ENCODE measurements at regions not wholly inside any gene's neighbourhood (a gene's known extent, or its start where the extent isn't known, plus 50 kb on each side); places are given as distances from the start of the nearest gene placed in this dataset.
"Not testable (repeated sequence)": the region's sequence is repeated elsewhere in the genome, so short reads cannot be mapped to it uniquely, and the experiment has no call there.

DNA sequence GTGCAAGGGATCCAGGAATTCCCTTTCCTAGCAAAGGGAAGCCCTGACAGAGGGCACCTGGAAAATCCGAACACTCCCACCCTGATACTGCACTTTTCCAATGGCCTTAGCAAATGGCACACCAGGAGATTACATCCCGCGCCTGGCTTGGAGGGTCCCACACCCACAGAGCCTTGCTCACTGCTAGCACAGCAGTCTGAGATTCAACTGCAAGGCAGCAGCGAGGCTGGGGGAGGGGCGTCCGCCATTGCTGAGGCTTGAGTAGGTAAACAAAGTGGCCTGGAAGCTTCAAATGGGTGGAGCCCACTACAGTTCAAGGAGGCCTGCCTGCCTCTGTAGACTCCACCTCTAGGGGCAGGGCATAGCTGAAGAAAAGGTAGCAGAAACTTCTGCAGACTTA is 888.8 kb downstream of the RPS29 start:
- H3K4me3 ChIP-seq (ENCODE audit: low read length in 2 of 2); H3K27ac ChIP-seq (ENCODE audit: low read depth, low read length); CTCF ChIA-PET (ENCODE audit: partially characterized antibody); H3K4me1 Mint-ChIP-seq; DNase-seq; H3K4me3 Mint-ChIP-seq; H3K36me3 ChIP-seq (ENCODE audit: insufficient read depth, low read length); H3K9me3 ChIP-seq (ENCODE audit: control insufficient read depth in 1 of 2, low read length in 2 of 2); H3K27me3 Mint-ChIP-seq; H3K36me3 Mint-ChIP-seq; H3K27me3 ChIP-seq (ENCODE audit: insufficient read depth, low read length); H3K4me1 ChIP-seq (ENCODE audit: insufficient read depth, low read length); intact Hi-C loops (cut with micrococcal nuclease); H3K27ac Mint-ChIP-seq; POLR2A ChIA-PET (ENCODE audit: partially characterized antibody): not testable (repeated sequence)
- peaks cover 0 to 27% (median 12%) of the 10 kb centered on the region in 8 donors for H3K9me3 Mint-ChIP-seq

DNA sequence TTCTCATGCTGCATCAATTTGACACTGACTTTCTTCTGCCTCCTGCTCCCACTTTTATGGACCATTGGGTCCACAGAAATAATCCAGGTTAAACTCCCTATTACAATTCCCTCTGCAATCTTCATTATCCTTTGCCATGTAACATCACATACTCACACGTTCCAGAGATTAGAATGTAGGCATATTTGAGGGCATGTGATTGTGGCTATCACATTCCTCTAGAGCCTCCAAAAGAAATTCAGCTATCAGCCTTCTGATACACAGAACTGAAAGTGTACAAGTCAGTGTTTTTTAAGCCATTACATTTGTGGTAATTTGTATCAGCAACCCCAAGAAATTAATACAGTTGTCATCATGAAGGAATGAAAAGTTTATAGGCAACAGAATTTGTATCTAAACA is 892.4 kb downstream of the RPS29 start:
- Mint-ChIP-seq H3K4me3 (peak overlapping the region in 1 of 8 donors; percentile 4), H3K4me1 (no peaks in the 10 kb centered on the region), H3K9me3 (peaks cover 0 to 12% (median 5%) of the 10 kb centered on the region in 8 donors), H3K36me3 (no peaks in the 10 kb centered on the region), H3K27ac (no peak overlapping the region), H3K27me3 (no peaks in the 10 kb centered on the region)
- no peaks in the 10 kb centered on the region for H3K9me3 ChIP-seq (ENCODE audit: control insufficient read depth in 1 of 2, low read length in 2 of 2)
- intact Hi-C loops (cut with micrococcal nuclease) = no loop called here
- H3K36me3 ChIP-seq (ENCODE audit: insufficient read depth, low read length) = no peaks in the 10 kb centered on the region
- no peak for DNase-seq
- no peaks in the 10 kb centered on the region for H3K4me1 ChIP-seq (ENCODE audit: insufficient read depth, low read length)
- H3K27me3 ChIP-seq (ENCODE audit: insufficient read depth, low read length) = no peaks in the 10 kb centered on the region
- ChIA-PET POLR2A (ENCODE audit: partially characterized antibody) (no interaction called here), CTCF (ENCODE audit: partially characterized antibody) (no interaction called here)
- H3K27ac ChIP-seq (ENCODE audit: low read depth, low read length) = no peak overlapping the region
- H3K4me3 ChIP-seq (ENCODE audit: low read length in 2 of 2) = no peak overlapping the region

- Mint-ChIP-seq H3K4me1 (no peaks in the 10 kb centered on the region), H3K9me3 (peaks cover 0 to 8% (median 1%) of the 10 kb centered on the region in 8 donors), H3K4me3 (no peak overlapping the region), H3K27me3 (no peaks in the 10 kb centered on the region), H3K27ac (no peak overlapping the region), H3K36me3 (no peaks in the 10 kb centered on the region)
- Histone ChIP-seq H3K4me3 (ENCODE audit: low read length in 2 of 2) (no peak overlapping the region), H3K27ac (ENCODE audit: low read depth, low read length) (no peak overlapping the region), H3K27me3 (ENCODE audit: insufficient read depth, low read length) (no peaks in the 10 kb centered on the region), H3K9me3 (ENCODE audit: control insufficient read depth in 1 of 2, low read length in 2 of 2) (no peaks in the 10 kb centered on the region), H3K4me1 (ENCODE audit: insufficient read depth, low read length) (no peaks in the 10 kb centered on the region), H3K36me3 (ENCODE audit: insufficient read depth, low read length) (no peaks in the 10 kb centered on the region)
- ChIA-PET CTCF (ENCODE audit: partially characterized antibody) (no interaction called here), POLR2A (ENCODE audit: partially characterized antibody) (no interaction called here)
- intact Hi-C loops (cut with micrococcal nuclease) = no loop called here
- DNase-seq = no peak
Observed at GRCh38 chr14:48690349-48690748, 895.8 kb downstream of the RPS29 start.

DNA sequence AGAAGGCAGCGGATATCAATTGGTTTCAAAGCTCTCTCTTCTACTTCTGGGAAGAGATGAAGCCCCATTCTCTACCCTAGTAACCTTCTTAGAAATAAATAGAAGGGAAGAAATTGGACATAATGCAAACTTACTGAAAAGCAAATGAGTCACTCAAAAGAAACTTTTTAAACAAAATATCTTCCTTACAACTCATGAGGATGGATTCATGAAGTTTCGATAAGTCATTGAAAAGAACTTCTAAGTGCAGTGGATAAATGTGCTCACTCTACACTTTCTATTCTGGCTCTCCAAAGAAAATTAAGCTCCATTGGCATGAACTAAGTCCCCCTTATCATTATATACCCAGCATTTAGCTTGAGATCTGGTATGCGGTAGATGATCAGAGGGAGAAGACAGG is 899.5 kb downstream of the RPS29 start:
- Histone ChIP-seq H3K27me3 (ENCODE audit: insufficient read depth, low read length) (no peaks in the 10 kb centered on the region), H3K4me3 (ENCODE audit: low read length in 2 of 2) (no peak overlapping the region), H3K36me3 (ENCODE audit: insufficient read depth, low read length) (no peaks in the 10 kb centered on the region), H3K27ac (ENCODE audit: low read depth, low read length) (no peak overlapping the region), H3K4me1 (ENCODE audit: insufficient read depth, low read length) (no peaks in the 10 kb centered on the region), H3K9me3 (ENCODE audit: control insufficient read depth in 1 of 2, low read length in 2 of 2) (no peaks in the 10 kb centered on the region)
- ChIA-PET POLR2A (ENCODE audit: partially characterized antibody) (no interaction called here), CTCF (ENCODE audit: partially characterized antibody) (no interaction called here)
- H3K36me3 Mint-ChIP-seq = no peaks in the 10 kb centered on the region
- no peak for DNase-seq
- peaks cover 0 to 3% (median 0%) of the 10 kb centered on the region in 8 donors for H3K9me3 Mint-ChIP-seq
- no peak overlapping the region for H3K4me3 Mint-ChIP-seq
- no peak overlapping the region for H3K27ac Mint-ChIP-seq
- intact Hi-C loops (cut with micrococcal nuclease) = no loop called here
- H3K4me1 Mint-ChIP-seq = no peaks in the 10 kb centered on the region
- H3K27me3 Mint-ChIP-seq = no peaks in the 10 kb centered on the region

DNA sequence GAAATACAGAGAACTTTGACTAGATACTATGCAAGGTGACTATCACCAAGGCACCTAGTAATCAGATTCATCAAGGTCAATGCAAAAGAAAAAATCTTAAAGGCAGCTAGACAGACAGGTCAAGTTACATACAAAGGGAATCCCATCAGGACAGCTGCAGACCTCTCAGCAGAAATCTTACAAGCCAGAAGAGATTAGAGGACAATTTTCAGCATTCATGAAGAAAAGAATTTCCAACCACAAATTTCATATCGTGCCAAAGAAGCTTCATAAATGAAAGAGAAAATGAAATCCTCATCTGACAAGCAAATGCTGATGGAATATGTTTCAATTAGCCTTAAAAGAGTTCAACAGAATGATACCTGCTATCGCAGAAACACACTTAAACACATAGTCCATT is 913.7 kb downstream of the RPS29 start:
- H3K36me3 Mint-ChIP-seq = no peaks in the 10 kb centered on the region
- H3K4me1 Mint-ChIP-seq = no peaks in the 10 kb centered on the region
- no peak overlapping the region for H3K27ac Mint-ChIP-seq
- ChIA-PET POLR2A (ENCODE audit: partially characterized antibody) (no interaction called here), CTCF (ENCODE audit: partially characterized antibody) (no interaction called here)
- intact Hi-C loops (cut with micrococcal nuclease) = no loop called here
- Histone ChIP-seq H3K4me1 (ENCODE audit: insufficient read depth, low read length) (no peaks in the 10 kb centered on the region), H3K27ac (ENCODE audit: low read depth, low read length) (no peak overlapping the region), H3K27me3 (ENCODE audit: insufficient read depth, low read length) (no peaks in the 10 kb centered on the region), H3K9me3 (ENCODE audit: control insufficient read depth in 1 of 2, low read length in 2 of 2) (no peaks in the 10 kb centered on the region), H3K36me3 (ENCODE audit: insufficient read depth, low read length) (no peaks in the 10 kb centered on the region), H3K4me3 (ENCODE audit: low read length in 2 of 2) (no peak overlapping the region)
- DNase-seq = no peak
- no peak overlapping the region for H3K4me3 Mint-ChIP-seq
- H3K27me3 Mint-ChIP-seq = no peaks in the 10 kb centered on the region
- H3K9me3 Mint-ChIP-seq = peaks cover 0 to 14% (median 7%) of the 10 kb centered on the region in 8 donors

GRCh38 chr14:48670939-48671338 is 915.2 kb downstream of the RPS29 start:
- CTCF ChIA-PET (ENCODE audit: partially characterized antibody) = no interaction called here
- no peaks in the 10 kb centered on the region for H3K36me3 ChIP-seq (ENCODE audit: insufficient read depth, low read length)
- POLR2A ChIA-PET (ENCODE audit: partially characterized antibody) = no interaction called here
- no peak overlapping the region for H3K4me3 Mint-ChIP-seq
- no peaks in the 10 kb centered on the region for H3K36me3 Mint-ChIP-seq
- no peaks in the 10 kb centered on the region for H3K27me3 Mint-ChIP-seq
- intact Hi-C loops (cut with micrococcal nuclease) = no loop called here
- H3K4me1 ChIP-seq (ENCODE audit: insufficient read depth, low read length) = no peaks in the 10 kb centered on the region
- H3K27ac ChIP-seq (ENCODE audit: low read depth, low read length) = no peak overlapping the region
- H3K4me3 ChIP-seq (ENCODE audit: low read length in 2 of 2) = no peak overlapping the region
- peaks cover 0 to 12% (median 7%) of the 10 kb centered on the region in 8 donors for H3K9me3 Mint-ChIP-seq
- H3K9me3 ChIP-seq (ENCODE audit: control insufficient read depth in 1 of 2, low read length in 2 of 2) = no peaks in the 10 kb centered on the region
- no peaks in the 10 kb centered on the region for H3K4me1 Mint-ChIP-seq
- H3K27me3 ChIP-seq (ENCODE audit: insufficient read depth, low read length) = no peaks in the 10 kb centered on the region
- no peak overlapping the region for H3K27ac Mint-ChIP-seq
- DNase-seq = no peak

DNA sequence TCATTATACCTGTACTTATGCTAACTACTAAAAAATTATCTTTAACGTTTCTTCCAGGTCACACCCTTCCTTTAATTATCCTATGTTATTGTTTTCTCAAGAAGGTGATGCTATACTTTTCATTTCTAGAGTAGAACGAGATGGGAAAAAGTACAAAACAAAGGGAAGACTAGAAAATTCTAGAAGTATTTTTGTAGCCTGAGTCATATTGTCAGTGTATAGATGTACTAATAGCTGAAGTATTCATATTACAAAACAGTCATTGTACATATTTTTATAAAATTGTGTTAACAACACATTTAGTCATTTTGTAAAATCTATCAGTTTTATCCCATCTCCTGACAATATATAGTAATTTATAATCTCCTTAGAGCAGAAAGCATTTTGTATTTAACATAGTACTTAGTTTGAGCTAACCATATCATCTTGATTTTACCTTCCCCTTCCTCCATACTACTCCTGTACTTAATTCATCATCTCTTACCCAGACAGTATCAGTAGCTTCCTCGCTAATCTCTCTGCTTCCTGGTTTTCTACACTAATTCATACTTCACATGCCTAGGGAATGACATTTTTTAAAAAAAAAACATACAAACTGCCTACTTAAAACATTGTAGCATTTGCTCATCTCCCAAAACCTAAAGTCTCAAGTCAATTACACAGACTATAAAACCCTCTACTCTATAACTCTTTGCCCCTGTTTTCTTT is 920.9 kb downstream of the RPS29 start:
- CTCF ChIA-PET (ENCODE audit: partially characterized antibody) = no interaction called here
- Mint-ChIP-seq H3K36me3 (no peaks in the 10 kb centered on the region), H3K27ac (no peak overlapping the region), H3K9me3 (peaks cover 0 to 9% (median 4%) of the 10 kb centered on the region in 8 donors), H3K27me3 (no peaks in the 10 kb centered on the region), H3K4me3 (no peak overlapping the region), H3K4me1 (no peaks in the 10 kb centered on the region)
- Histone ChIP-seq H3K4me3 (ENCODE audit: low read length in 2 of 2) (no peak overlapping the region), H3K9me3 (ENCODE audit: control insufficient read depth in 1 of 2, low read length in 2 of 2) (no peaks in the 10 kb centered on the region), H3K27me3 (ENCODE audit: insufficient read depth, low read length) (no peaks in the 10 kb centered on the region), H3K36me3 (ENCODE audit: insufficient read depth, low read length) (no peaks in the 10 kb centered on the region), H3K4me1 (ENCODE audit: insufficient read depth, low read length) (no peaks in the 10 kb centered on the region), H3K27ac (ENCODE audit: low read depth, low read length) (no peak overlapping the region)
- intact Hi-C loops (cut with micrococcal nuclease) = no loop called here
- DNase-seq = no peak
- POLR2A ChIA-PET (ENCODE audit: partially characterized antibody) = no interaction called here

DNA sequence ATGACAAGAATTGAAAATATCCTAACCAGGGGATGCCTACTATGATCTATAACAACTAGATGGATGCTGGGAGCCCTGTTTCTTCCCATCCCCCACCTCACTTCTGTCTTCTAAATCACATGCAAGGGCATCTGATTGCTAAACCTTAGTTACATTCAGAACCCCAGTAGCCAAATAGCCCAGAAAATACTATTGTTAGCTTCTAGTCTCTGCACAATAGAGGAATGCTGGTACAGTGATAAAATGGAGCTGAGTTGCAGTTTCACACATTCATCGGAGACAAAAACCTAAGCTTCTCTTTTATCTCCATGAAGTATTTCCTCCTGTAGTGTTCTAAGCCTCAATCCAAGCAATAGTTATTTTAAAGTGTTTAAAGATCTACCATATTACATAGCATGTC is 942.9 kb downstream of the RPS29 start:
- intact Hi-C loops (cut with micrococcal nuclease) = no loop called here

More for the DNA sequence above, 942.9 kb downstream of the RPS29 start:
- Histone ChIP-seq H3K4me3 (ENCODE audit: low read length in 2 of 2) (no peak overlapping the region), H3K27me3 (ENCODE audit: insufficient read depth, low read length) (no peaks in the 10 kb centered on the region), H3K27ac (ENCODE audit: low read depth, low read length) (no peak overlapping the region), H3K9me3 (ENCODE audit: control insufficient read depth in 1 of 2, low read length in 2 of 2) (no peaks in the 10 kb centered on the region), H3K4me1 (ENCODE audit: insufficient read depth, low read length) (no peaks in the 10 kb centered on the region), H3K36me3 (ENCODE audit: insufficient read depth, low read length) (no peaks in the 10 kb centered on the region)
- POLR2A ChIA-PET (ENCODE audit: partially characterized antibody) = no interaction called here
- no peaks in the 10 kb centered on the region for H3K36me3 Mint-ChIP-seq
- H3K4me1 Mint-ChIP-seq = no peaks in the 10 kb centered on the region
- H3K4me3 Mint-ChIP-seq = no peak overlapping the region
- no peak for DNase-seq
- CTCF ChIA-PET (ENCODE audit: partially characterized antibody) = no interaction called here
- no peaks in the 10 kb centered on the region for H3K27me3 Mint-ChIP-seq
- H3K27ac Mint-ChIP-seq = no peak overlapping the region
- H3K9me3 Mint-ChIP-seq = peaks cover 3 to 12% (median 5%) of the 10 kb centered on the region in 8 donors

Measured in CD4-positive, alpha-beta memory T cell (primary cell).